Stimulated activated CD4-positive, alpha-beta T cell treated with anti-CD3 and anti-CD28 coated beads, Interleukin-1b, Interleukin-23, amount 100 ng/mL, for 1 hour (primary cell): ENCODE measurements at regions not wholly inside any gene's neighbourhood (a gene's known extent, or its start where the extent isn't known, plus 50 kb on each side); places are given as distances from the start of the nearest gene placed in this dataset.
"Not testable (repeated sequence)": the region's sequence is repeated elsewhere in the genome, so short reads cannot be mapped to it uniquely, and the experiment has no call there.

Source experiments
- DNase-seq, 2 donors: peaks; one replicate each; pipeline ENCODE4 v3.0.0-alpha.2; 2020; ENCODE audit warnings: low read depth in 2 of 2

DNA sequence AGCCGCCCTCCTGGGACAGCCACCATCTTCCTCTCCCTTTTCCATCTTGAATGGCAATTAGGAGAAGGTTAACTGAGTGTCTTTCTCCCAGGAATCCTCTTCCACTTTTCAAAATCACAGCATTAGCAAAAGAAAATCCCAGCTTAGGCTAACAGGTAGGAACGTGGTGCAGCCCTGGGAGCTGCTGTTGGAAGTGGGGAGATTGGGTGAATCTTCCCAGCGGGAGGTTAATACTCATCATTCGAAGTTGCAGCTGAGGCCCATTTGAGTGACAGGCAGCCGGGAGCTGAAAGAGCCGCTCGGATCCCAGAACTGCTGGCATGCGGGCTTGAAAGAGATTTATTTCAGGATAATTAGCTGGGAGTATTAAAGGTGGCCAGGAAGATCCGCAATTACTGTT lies 306.0 kb downstream of the BCL11A start:
- DNase-seq, result no peak

DNA sequence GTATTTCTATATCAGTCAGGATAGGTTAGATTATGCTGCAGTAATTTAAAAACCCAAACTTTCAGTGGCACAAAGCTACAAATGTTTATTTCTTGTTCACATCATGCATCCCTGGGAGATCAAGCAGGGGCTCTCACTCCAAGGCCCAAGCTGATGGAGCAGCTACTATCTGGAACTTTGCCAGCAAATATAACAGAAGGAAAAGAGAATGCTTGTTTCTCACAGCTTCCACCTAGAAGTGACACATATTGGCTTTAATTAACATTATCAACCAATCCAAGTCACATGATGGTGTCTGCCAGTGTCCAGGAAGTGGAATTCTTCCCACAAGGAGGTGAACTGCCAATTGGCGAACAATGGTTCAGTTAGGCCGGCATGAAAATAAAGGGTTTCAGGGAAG lies 306.9 kb downstream of the BCL11A start:
- DNase-seq, result no peak

DNA sequence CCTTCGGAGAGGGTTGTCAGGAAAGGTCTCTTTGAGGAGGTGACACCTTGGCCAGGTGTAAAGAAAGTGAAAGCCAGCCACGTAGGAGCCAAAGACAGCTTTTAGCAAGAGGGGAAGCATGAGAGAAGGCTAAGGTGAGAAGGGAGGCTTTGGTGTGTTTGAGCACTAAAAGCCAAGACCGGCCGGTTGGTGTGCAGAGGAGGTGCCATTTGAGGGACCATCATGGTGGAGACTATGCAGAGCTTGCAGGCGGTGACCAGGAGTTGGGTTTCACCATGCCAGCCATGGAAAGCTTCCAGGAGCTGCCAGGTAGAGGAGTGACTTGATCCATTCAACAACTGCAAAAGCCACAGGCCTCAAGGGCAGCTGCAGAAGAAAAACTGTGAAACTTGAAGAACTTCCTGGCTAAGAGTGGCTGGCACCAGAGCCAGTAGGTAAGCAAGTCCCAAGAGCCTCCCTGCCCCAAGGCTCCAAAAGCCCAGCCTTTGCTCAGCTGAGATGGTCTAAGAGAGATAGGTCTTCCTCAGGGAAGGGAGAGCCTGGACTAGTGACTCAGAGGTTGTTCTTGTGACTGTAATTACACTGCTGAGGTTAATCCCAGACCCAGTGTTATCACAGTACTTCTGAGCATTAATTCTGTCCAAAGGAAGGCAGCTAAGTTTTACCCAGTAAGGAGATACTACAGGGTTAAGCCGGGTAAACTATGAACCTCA lies 319.0 kb downstream of the BCL11A start:
- no peak for DNase-seq

DNA sequence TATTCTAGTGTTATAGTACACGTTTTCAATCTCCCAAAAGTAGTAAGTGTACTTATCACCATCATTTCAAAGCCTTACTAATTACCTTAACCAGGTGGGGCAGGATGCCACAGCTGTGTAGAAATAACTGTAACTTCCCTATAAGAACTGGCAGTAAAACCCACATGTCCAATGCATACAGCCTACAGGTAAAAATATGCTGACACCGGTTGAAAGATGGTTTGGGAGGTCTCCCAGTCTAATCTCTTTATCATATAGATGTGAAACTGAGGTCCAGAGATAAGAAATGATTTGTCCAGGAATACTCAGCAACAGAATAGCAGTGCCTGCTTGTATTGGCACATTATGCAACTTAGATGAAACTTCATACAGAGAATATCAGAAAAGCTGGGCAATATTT lies 322.9 kb downstream of the BCL11A start:
- DNase-seq, result no peak

DNA sequence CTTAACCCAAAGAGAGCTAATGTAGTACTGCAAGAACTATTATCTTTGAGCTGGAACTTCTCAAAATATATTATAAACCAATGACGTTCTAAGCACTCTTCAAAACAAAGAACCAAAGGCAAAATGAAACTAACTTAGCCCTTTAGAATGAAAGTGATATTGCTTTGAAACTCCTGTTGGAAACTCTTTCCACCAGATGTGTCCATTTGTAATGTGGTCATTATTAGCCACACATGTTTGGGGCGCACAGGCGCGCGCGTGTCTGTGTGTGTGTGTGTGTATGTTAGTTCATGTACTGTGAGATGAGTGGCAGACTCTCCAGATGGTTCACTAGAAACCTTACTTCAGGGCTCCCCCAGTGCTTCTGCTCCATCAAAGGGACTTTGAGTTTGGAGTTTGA lies 323.4 kb downstream of the BCL11A start:
- DNase-seq, result no peak

DNA sequence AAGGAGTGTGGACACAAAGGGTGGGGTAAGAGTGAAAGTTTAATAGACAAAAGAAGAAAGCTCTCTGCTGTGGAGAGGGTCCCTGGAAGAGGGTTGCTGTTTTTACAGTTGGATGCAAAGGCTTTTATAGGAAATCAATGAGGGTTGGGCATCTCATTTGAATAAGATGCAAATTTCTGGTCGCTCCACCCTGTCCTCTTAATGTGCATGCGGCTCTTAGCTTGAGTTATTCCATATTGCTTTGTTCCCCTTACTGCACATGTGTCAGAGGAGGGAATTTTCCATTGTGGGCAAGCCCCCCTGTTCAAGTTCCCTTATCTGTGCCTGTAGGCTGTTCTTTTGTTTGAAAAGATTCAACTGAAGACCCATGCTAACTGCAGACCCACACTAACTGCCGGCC lies 326.5 kb downstream of the BCL11A start:
- no peak for DNase-seq

DNA sequence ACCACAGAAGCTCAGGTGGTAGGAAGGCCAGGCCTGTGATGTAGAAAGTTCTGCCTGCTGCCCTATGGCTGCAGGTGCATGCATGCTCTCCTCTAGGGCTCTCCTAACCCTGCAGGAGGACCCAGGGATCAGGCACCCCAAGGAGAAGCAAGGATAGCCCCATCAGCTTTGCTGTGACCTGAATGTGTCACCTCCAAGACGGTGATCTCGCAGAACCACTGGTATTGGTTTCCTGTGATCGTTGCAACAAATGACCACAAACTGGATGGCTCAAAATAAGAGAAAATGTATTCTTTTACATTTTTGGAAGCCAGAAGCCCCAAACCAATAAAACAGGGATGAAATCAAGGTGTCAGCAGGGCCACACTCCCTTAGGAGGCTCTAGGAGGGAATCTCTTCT lies 327.3 kb downstream of the BCL11A start:
- DNase-seq, result no peak

DNA sequence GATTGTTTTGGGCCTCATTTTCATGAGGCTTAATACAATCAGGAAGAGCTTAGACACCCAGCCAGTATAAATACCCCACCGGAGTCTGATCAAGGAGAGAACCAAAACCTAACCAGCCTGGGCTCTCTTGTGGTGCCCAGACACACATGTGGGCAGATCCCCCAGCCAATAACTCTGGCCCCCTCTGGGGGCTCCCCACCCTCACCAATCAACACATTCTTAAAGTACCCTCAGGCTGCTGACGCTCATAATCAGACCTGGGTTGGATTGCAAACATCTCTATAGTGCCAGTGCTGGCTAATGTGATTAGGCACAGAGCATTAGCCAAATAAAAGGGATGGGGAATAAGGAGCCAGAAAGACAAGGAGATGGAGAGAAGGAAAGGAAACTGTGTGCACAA lies 329.6 kb downstream of the BCL11A start:
- no peak for DNase-seq

DNA sequence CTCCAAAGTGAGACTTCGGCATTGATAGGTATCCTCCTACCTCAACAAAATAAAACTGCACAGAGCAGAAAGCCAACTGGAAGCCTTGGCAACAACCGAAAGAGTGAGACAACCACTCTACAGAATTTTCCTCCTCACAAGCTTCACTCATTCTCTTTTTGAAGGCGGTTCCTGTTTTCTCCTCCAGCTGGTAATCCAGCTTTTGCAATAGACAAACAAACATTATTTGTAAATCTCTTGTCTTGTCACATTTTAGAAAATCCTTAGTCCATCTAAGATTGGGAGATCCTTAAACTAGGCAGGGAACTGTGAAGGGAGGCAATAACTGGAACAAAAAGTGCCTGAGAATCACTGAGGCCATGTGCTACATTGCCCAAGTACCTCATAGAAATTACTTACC lies 332.4 kb downstream of the BCL11A start:
- DNase-seq, result no peak

DNA sequence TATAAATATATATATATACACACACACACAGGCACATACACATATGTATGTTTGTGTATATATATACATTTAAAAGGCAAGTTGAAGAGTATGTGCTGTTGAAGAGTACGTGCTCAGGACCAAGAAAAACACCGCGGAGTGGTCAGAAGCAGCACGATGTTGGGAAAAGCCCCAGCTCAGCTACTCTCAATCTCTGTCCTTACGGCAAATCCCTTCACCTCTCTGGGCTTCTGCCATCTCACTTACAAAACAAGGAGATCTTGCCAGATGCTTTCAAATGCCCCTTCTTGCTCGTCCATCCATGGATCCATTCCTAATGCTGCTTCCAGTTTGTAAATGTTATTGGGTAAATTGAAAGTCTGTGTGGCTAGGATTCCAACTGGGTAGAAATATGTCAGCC lies 333.9 kb downstream of the BCL11A start:
- DNase-seq, result no peak

DNA sequence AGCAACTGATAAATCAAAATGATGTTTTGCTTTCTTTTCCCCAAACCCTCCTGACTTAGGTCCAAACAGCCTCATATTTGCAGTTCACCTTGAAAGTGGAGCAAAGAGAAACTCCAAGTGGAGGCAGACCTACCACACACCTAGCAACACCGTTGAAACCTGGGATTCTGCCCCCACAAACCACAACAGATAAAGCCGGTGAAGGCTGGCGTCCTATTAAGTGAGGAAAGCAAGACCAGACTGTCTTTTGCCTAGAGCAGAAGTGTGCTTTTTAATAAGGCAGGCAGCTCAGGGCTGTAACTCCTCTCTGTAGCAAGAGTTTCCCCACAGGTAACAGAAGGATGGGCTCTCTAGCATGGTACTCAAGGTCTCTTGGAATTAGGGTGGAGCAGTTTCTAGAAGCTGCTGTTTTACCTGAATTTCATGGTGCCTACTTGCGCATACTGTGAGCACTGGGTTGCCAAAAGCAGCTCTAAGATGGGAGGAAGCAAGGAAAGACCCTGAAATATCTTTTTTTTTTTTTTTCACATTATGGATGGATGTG lies 336.9 kb downstream of the BCL11A start:
- DNase-seq, result no peak

DNA sequence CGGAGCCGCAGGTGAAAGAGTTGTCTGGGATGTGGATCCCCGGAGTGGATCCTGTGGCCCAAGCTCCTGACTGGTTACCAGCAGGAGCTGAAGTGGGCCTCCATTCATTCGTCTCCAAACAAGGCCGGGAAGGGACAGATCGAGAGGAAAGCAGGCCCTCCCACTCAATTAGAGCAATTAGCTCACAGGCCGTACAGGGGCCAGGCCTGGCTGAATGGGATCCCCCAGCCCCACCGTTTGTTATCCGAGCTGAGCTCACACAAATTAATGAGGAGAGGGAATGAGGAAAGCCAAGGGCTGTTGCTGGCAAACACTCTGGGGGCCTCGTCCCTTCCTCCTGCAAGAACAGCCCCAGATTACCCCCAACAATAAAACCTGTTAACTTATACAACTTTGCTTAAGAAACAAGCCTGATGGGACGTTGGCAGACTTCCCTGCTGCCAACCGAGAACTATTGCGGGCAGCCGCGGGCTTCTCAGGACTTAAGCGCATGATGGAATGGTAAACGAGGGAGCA lies 338.0 kb downstream of the BCL11A start:
- DNase-seq, result no peak

DNA sequence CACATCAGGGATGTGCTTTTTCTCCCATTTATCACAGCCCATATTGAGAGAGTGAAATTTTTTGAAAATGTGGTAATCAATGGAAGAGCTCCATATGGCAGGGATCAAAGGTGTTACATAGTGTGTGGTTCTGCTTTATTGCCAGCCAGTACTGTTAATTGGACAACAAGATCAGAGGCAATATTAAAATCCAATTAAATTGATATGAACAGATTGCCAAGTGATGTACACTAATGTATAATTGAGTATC lies 338.9 kb downstream of the BCL11A start:
- no peak for DNase-seq

DNA sequence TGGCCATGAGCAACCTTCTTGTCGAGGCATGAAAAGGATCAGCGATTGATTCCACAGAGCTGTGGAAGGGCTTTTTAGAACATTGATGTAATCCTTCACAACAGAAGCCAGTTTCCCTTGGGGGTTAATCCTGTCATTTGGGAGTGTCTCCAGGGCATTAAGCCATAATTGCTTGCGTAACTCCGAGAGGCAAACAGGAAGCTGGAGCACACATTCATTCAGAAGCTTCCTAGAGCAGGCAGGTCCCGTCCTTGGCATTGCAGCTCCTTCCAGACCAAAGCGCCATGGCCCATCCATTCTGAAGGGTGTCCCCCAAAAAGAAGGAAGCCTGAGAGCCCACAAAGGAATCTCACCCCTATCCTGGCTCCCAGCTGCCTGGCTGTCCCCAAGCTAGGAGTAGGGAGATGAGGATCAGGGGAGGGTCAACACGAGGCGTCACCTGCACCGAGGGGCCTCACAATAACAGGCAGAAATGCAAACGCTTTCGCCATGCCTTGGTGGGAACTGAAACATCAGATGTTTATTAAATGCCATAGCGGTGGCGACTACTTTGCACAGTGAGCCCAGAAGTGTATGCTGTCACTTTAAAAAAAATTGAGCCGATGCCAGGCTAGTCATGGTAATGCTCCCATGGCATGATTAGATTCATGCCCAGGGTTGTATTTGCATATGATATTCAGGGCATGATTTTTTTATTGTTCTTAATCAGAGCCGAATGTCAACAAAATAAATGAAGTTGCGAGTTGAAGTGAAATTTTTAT lies 339.4 kb downstream of the BCL11A start:
- DNase-seq, result no peak

DNA sequence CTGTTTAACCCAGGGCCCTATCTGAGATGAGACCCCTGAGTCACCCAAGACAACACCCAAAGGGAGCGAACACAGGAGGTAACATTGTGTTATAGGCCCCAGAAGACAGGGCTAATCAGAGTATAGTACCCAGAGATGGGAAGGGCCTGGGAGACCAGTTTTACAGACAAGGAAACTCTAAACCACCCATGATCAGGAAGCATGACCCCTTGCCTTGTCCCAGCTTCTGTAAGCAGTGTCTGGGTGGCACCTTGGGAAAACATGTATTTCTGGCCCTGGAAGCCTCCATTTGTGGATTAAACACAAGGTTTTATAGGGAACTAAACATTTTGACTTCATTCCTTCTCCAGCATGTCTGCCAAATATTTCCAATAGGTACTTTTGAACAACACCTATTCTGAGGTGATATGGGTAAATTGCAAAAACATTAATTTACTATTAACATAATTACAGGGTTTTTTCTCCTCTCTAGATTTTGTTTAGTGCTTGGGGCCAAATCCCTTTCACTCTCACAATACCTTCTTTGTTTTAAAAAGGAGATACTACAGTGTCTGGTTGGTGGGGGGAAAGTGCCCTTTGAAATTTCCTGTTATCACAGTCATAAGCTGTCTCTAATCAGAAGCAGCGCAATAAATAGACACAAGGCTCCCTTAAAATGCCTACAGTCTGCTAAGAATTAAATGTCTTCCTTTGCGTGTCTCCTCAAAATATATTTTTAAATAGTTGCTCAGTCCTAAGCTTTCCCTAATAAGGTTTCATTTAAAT lies 341.1 kb downstream of the BCL11A start:
- no peak for DNase-seq

DNA sequence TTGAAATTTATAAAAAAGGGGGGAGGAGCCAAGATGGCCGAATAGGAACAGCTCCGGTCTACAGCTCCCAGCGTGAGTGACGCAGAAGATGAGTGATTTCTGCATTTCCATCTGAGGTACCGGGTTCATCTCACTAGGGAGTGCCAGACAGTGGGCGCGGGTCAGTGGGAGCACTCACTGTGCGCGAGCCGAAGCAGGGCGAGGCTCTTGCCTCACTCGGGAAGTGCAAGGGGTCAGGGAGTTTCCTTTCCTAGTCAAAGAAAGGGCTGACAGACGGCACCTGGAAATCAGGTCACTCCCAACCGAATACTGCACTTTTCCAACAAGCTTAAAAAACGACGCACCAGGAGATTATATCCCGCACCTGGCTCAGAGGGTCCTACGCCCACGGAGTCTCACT lies 364.4 kb downstream of the BCL11A start:
- DNase-seq, result not testable (repeated sequence)

DNA sequence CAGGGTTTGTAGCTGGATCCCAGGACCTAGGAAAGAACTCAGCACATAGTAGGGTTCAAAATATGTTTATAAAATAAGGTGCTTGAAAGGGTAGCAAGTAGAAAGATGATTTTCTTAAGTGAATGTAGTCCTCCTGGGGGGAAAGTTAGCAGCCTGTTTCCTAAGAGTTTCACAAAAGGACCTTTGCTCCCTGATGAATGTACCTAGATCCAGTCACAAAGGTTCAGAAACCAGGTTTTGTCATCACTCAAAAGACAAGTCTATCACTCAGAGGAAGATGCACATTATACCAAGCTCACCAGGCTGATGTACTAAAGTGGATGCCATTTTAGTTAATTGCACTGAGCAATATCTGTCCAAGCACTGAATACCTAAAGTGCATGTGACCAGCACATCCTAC lies 378.2 kb downstream of the BCL11A start:
- no peak for DNase-seq

DNA sequence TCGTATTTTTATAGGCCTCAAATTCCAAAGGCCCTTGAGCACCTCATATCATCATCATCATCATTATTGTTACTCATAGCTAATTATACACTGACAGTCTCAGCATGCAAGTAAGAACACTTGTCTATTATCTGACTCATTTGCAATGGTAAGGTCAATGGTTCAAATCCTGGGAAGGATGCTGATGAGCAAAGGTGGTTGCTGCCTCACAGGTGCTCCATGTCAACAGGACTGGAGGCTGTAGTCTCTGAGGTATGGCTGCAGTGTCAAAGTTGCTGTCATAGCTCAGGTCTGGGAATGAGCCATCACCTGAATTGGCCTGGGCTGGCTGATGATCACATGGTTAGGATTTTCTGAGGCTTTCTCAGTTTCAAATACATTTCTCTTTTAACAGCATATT lies 379.3 kb downstream of the BCL11A start:
- no peak for DNase-seq

DNA sequence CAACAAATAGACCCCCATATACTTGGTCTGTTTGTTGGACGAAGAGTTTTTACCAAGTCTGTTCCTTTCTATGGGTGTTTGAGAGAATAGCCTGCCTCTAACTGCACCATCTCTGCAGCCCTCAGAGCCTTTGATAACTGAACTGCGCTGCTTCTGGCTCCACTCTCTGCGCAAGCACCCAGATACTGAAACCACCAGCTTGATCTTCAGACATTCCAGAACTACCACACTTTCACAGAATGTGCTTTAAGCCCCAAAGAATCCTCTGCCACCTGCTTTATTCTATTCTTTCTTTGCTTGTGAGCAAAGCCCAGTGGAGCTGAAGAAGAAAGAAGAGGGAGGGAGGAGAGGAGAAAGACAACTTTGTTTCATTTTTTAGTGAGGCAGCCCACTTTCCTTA lies 380.7 kb downstream of the BCL11A start:
- DNase-seq, result no peak

DNA sequence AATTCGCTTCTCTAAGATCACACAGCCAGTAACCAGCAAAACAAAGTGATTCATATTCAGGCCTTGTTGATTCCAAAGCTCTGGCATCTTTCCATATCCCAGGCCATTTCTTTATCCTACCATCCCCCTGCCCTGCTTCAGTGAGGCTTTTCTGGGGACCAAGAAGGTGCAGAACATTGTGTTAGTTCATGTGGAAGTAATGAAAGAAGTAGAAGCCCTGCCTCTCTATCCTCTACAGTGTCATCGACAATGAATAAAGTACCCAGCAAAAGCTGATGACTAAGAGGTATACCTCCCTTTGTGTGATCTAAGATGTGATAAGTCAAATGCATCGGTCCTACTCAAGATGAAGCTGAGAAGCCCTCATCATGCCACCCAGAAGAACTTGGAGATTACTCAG lies 383.2 kb downstream of the BCL11A start:
- DNase-seq, result no peak

DNA sequence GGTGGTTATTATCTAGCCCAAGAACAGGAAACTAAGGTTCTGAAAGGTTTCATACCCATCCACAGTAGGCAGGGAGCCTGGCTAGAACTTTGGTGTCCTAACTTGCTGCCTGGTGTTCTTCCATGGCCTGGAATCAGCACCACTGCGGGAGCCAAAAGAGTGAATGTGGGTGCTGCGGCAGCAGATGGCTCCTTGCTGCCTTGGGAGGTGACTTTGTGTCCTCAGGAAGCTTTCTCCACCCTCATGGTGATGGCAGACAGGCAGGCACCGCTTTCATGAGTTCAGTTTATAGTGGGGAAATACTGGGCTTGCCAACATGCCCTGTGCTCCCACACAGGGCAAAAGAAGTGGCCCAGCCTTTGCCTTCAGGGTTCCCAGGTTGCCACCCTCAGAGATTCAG lies 385.2 kb downstream of the BCL11A start:
- DNase-seq, result no peak

DNA sequence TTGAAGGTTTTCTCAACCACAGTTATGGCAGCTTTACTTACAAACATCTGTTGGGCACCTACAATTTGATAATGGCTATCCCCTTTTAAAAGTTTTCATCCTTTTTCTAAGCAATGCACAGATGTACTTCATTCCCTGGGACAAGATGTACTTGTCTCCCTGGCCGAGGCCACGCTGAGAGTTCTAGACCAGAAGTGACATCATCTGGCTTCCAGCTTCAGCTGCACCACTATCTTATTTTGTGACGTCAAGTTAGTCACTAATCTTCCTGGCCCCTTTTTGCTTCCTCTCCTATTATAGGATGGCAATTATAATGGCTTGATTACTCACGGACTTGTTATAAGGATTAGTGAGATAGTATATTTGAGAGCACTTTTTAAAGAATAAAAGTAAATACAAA lies 386.4 kb downstream of the BCL11A start:
- no peak for DNase-seq

DNA sequence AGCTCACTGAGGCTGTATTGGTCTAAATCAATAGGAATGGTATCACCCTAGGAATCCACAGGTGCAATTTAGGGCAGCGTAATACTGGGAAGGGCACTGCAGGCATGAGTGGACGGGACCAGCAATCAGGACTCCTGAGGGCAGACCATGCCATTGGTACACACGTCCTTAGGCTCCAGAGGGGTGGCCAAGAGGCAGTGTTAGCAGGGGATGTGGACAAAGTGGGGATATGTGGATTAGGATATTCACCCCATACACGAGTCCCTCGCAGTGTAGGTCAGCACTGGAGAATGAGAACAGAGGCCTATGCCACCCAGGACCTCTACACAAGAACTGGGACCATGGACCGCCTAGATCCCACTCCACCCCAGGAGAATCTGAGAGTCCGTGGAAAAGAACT lies 389.8 kb downstream of the BCL11A start:
- no peak for DNase-seq
